ENCODE measurements at regions not wholly inside any gene's neighbourhood (a gene's known extent, or its start where the extent isn't known, plus 50 kb on each side); places are given as distances from the start of the nearest gene placed in this dataset.

GRCh38 chr2:212945526-212945925 lies 205.9 kb downstream of the IKZF2 start:
- DNase-seq (ENCODE audit: low read depth, low spot score): no peak
- TF ChIP-seq, protein P1, sequence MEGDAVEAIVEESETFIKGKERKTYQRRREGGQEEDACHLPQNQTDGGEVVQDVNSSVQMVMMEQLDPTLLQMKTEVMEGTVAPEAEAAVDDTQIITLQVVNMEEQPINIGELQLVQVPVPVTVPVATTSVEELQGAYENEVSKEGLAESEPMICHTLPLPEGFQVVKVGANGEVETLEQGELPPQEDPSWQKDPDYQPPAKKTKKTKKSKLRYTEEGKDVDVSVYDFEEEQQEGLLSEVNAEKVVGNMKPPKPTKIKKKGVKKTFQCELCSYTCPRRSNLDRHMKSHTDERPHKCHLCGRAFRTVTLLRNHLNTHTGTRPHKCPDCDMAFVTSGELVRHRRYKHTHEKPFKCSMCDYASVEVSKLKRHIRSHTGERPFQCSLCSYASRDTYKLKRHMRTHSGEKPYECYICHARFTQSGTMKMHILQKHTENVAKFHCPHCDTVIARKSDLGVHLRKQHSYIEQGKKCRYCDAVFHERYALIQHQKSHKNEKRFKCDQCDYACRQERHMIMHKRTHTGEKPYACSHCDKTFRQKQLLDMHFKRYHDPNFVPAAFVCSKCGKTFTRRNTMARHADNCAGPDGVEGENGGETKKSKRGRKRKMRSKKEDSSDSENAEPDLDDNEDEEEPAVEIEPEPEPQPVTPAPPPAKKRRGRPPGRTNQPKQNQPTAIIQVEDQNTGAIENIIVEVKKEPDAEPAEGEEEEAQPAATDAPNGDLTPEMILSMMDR (IDR thresholded peaks at IDR 0.05; ENCODE audit: insufficient read depth, low read length, missing control alignments): no peak
- no peak overlapping the region for H3K4me3 ChIP-seq (ENCODE audit: low read depth, low read length)
- POLR2A ChIA-PET: interaction anchor here (0.7 kb wide), 1 partner anchor 12 kb away, joined by 3 read pairs; no protein-coding TSS in a partner anchor
- CTCF ChIA-PET: interaction anchor here (1.5 kb wide), 1 partner anchor 208 kb away, joined by 3 read pairs; no protein-coding TSS in a partner anchor

DNA sequence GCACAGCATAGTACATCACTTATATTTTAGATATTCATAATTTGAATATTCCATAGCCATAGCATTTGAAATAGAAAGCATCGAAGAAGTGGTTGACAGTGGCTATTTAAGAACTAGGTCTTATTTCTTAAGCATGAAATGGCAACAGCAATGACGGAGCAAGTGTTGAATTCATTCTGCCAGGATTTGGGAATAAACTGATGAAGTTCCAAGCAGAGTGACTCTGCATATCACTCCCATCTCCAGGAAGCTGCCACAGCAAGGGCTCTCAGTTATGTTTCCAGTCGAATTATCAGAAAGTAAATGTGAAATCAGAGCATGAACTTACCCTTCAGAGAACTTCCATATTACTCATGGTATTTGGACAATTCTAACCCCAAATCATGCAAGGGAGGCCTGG lies 208.1 kb downstream of the IKZF2 start:
- ChIA-PET POLR2A (no interaction called here), CTCF (no interaction called here)
- TF ChIP-seq, protein P1 (IDR thresholded peaks at IDR 0.05; ENCODE audit: insufficient read depth, low read length, missing control alignments): no peak
- no peak for DNase-seq (ENCODE audit: low read depth, low spot score)
- no peak overlapping the region for H3K4me3 ChIP-seq (ENCODE audit: low read depth, low read length)

- no peak overlapping the region for H3K4me3 ChIP-seq (ENCODE audit: low read depth, low read length)
- no peak for DNase-seq (ENCODE audit: low read depth, low spot score)
- TF ChIP-seq, protein P1 (IDR thresholded peaks at IDR 0.05; ENCODE audit: insufficient read depth, low read length, missing control alignments): no peak
- POLR2A ChIA-PET: no interaction called here
- CTCF ChIA-PET: no interaction called here
Observed at GRCh38 chr2:212941361-212941760, 210.1 kb downstream of the IKZF2 start.

DNA sequence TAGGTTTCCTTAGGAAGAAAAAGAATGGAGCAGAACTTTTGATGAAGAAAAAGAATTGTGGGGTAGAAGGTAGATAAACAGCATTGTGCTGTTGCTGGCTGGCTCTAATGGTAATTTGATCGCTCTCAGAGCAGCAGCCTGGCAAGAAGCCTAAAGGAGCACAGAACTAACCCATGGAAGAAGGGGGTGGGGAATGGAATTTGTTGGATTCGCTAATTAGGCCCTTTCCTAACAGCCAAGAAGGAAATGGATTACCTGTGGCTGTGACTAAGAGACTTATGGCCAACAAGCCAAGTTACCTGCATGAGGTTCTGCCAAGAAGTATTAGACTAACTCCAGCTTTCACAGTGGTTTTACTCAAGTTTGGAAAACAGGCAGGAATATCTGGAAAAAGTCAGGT lies 210.6 kb downstream of the IKZF2 start:
- ChIA-PET CTCF (no interaction called here), POLR2A (no interaction called here)
- no peak for DNase-seq (ENCODE audit: low read depth, low spot score)
- no peak overlapping the region for H3K4me3 ChIP-seq (ENCODE audit: low read depth, low read length)
- TF ChIP-seq, protein P1 (IDR thresholded peaks at IDR 0.05; ENCODE audit: insufficient read depth, low read length, missing control alignments): no peak

DNA sequence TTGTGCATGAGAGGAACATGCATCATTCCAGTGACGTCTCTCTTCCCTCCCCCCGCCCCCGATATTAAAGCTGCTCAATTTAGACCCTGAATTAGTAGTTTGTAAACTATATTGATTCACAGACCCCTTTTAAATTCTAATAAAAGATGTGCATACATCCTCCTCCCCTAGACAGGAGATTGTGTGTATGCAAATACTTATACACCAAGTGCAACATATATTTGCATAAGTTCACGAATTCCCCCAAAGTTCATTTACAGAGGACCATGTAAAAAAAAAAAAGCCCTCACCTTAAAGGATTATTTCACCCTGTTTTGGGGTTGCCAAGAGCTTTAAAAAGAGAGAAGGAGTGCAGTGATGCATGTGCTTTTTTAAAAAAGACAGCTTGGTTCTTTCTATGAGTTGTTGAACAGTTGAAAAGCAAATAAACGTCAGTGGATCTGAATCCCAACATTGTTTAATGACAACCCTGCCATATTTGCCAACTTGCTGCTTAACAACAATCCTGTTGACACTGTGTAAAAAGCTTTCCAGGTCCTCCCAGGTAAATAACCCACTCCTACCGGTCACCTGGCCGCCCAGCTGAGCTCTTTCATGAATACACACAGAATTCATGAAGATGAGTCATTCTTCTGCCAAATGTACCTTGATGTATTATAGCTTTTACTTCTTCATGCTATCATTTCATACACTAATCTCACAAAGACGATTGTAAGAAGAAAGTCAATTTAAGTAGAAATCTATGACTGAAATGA lies 211.5 kb downstream of the IKZF2 start:
- ChIA-PET POLR2A (interaction anchor here (0.6 kb wide), 1 partner anchor 57 kb away, joined by 3 read pairs; no protein-coding TSS in a partner anchor), CTCF (no interaction called here)
- no peak overlapping the region for H3K4me3 ChIP-seq (ENCODE audit: low read depth, low read length)
- DNase-seq (ENCODE audit: low read depth, low spot score): no peak
- TF ChIP-seq, protein P1 (IDR thresholded peaks at IDR 0.05; ENCODE audit: insufficient read depth, low read length, missing control alignments): no peak

DNA sequence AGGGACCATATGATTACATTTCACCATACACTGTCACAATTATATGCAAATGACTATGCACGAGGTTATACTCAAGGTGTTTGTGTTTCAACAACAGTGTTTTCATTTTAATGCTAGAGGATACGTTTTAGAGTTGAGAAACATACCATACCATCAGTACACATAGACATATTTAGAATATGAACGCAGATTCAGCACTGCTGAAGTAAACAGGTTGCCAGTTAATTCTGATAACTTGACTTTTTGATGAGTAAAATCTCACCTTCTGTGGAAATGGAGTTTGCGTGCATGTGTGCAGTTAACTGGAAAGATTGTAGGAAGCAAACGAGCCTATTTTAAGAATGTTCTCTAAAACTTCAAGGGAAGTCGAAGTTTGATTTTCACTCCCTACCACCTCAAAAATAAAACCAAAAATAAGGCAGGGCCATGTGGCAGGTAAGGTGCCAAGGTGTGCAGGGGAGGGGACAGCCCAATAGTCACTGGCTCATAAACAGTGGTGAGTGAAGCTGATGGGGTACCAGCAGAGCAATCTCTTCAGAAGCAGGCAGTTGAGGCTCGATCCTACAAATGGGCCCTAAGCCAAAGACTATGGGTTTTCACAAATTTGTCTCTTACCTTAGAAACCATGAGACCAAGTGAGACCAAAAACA lies 213.1 kb downstream of the IKZF2 start:
- H3K4me3 ChIP-seq (ENCODE audit: low read depth, low read length): no peak overlapping the region
- ChIA-PET POLR2A (no interaction called here), CTCF (no interaction called here)
- no peak for DNase-seq (ENCODE audit: low read depth, low spot score)
- TF ChIP-seq, protein P1 (IDR thresholded peaks at IDR 0.05; ENCODE audit: insufficient read depth, low read length, missing control alignments): no peak

All from AG04449 (cell line).